Lung (tissue), 11 donors: ENCODE measurements at regions not wholly inside any gene's neighbourhood (a gene's known extent, or its start where the extent isn't known, plus 50 kb on each side); places are given as distances from the start of the nearest gene placed in this dataset.

Source experiments
- ATAC-seq: fragments of 200-7000 bp; cut with Tn5 transposase; one replicate; pipeline ENCODE4 v1.9.1; 2020; ENCODE audit warnings: moderate number of reproducible peaks; ENCODE audit not compliant: insufficient read depth, low FRiP score
- DNase-seq, 3 donors: peaks; one replicate each; pipeline ENCODE4 v3.0.0-alpha.2; 2013 to 2017
- H3K27ac ChIP-seq, 2 donors: one replicate each; pipeline ENCODE4 v1.5.1; 2013; ENCODE audit warnings: mild to moderate bottlenecking in 2 of 2, moderate library complexity in 2 of 2, control low read depth in 1 of 2, inconsistent platforms in 1 of 2, low read depth in 1 of 2, low read length in 1 of 2
- H3K27me3 ChIP-seq, 3 donors: one replicate each; pipeline ENCODE4 v1.5.1; 2013; ENCODE audit warnings: low read length in 2 of 3; ENCODE audit not compliant: control insufficient read depth in 3 of 3, insufficient read depth in 3 of 3
- H3K36me3 ChIP-seq, 4 donors: one replicate each; pipeline ENCODE4 v1.5.1; 2013; ENCODE audit warnings: low read length in 4 of 4, mild to moderate bottlenecking in 1 of 4, moderate library complexity in 1 of 4; ENCODE audit not compliant: control insufficient read depth in 4 of 4, insufficient read depth in 4 of 4
- H3K4me1 ChIP-seq, 5 donors: one replicate each; pipeline ENCODE4 v1.5.1; 2013; ENCODE audit warnings: low read length in 5 of 5, mild to moderate bottlenecking in 2 of 5, moderate library complexity in 1 of 5; ENCODE audit not compliant: control insufficient read depth in 5 of 5, insufficient read depth in 5 of 5
- H3K4me3 ChIP-seq: one replicate; pipeline ENCODE4 v1.5.1; 2013; ENCODE audit warnings: mild to moderate bottlenecking, control low read depth, moderate library complexity
- H3K9ac ChIP-seq, 2 donors: one replicate each; pipeline ENCODE4 v1.5.1; 2013; ENCODE audit warnings: low read length in 2 of 2, control low read depth in 1 of 2; ENCODE audit not compliant: insufficient read depth in 1 of 2
- H3K9me3 ChIP-seq, 4 donors: one replicate each; pipeline ENCODE4 v1.5.1; 2013; ENCODE audit warnings: low read length in 3 of 4, mild to moderate bottlenecking in 1 of 4, moderate library complexity in 1 of 4; ENCODE audit not compliant: control insufficient read depth in 4 of 4, insufficient read depth in 3 of 4
- WGBS, 2 donors: extraction: QIAGEN DNeasy Blood & Tissue Kit; methylation state at CpG; one replicate each; pipeline ENCODE4 v1.1.7; 2013; 5-methylcytosine and 5-hydroxymethylcytosine counted together
- TF ChIP-seq, protein P1 (sequence below): IDR thresholded peaks from 2 replicates; pipeline ENCODE4 v1.5.1; 2012; ENCODE audit warnings: mild to moderate bottlenecking; ENCODE audit errors: control extremely low read depth, extremely low read depth
- donor health status: control.
- donor health status: control.
- donor health status: Bipolar disorder and iron deficiency.
- donor health status: healthy.
- donor health status: DM: yes; HTN: yes; CAD: no.

DNA sequence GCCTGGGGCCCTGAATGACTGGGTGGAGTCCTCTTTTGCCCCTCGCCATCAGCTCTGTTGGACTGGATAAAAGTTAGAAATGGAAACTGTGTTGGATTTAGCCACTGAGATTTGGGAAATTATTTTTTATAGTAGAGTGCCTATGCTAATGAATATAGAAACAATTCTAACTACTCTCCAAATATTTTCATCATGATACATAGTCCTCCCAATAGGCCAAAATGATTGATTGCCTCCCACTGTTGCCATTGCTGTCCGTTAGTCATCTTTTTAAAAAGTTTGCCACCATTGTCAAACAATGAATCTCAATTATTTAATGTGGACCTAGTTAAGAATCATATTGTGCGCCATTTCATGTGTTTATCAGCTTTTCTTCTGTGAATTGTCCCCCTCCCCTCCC is 417.0 kb downstream of the GALR1 start:
- Histone ChIP-seq H3K4me3 (no peak overlapping the region), H3K27ac (no peak overlapping the region), H3K27me3 (no peaks in the 10 kb centered on the region), H3K9ac (no peak overlapping the region), H3K36me3 (no peaks in the 10 kb centered on the region), H3K4me1 (peaks cover 0 to 9% (median 0%) of the 10 kb centered on the region in 5 donors), H3K9me3 (peaks cover 0 to 4% (median 0%) of the 10 kb centered on the region in 4 donors)
- ATAC-seq = no peak
- WGBS, 2 donors = 84 to 90% methylated on average over 3 of the region's 3 CpGs
- TF ChIP-seq, protein P1, sequence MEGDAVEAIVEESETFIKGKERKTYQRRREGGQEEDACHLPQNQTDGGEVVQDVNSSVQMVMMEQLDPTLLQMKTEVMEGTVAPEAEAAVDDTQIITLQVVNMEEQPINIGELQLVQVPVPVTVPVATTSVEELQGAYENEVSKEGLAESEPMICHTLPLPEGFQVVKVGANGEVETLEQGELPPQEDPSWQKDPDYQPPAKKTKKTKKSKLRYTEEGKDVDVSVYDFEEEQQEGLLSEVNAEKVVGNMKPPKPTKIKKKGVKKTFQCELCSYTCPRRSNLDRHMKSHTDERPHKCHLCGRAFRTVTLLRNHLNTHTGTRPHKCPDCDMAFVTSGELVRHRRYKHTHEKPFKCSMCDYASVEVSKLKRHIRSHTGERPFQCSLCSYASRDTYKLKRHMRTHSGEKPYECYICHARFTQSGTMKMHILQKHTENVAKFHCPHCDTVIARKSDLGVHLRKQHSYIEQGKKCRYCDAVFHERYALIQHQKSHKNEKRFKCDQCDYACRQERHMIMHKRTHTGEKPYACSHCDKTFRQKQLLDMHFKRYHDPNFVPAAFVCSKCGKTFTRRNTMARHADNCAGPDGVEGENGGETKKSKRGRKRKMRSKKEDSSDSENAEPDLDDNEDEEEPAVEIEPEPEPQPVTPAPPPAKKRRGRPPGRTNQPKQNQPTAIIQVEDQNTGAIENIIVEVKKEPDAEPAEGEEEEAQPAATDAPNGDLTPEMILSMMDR = no peak
- DNase-seq = no peak

DNA sequence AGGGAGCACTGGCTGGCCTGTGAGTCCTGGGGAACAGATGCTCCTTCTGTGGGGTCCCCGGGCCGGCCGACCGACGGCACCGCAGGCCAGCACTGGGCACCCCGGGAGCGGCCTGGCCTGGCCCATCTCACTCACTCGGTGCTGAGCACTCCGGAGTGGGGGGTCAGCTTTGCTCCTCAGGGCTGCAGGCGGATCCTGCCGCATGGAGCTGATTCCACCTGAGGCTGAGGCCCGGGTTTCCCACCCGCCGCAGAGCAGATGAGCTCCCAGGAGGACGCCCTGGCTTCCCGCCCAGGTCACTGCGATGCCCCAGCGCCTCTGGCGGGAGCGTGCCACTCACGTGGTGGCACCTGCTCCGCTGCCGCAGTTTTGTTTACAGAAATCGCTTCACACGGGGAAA is 418.6 kb downstream of the GALR1 start:
- ATAC-seq (no peak), DNase-seq (no peak)
- H3K4me3 ChIP-seq = no peak overlapping the region
- H3K36me3 ChIP-seq = no peaks in the 10 kb centered on the region
- H3K9ac ChIP-seq = no peak overlapping the region
- no peak overlapping the region for H3K27ac ChIP-seq
- no peaks in the 10 kb centered on the region for H3K27me3 ChIP-seq
- H3K4me1 ChIP-seq = peaks cover 0 to 9% (median 0%) of the 10 kb centered on the region in 5 donors
- WGBS, 2 donors = 90 to 91% methylated on average over 26 of the region's 26 CpGs
- TF ChIP-seq, protein P1 = no peak
- peaks cover 0 to 4% (median 0%) of the 10 kb centered on the region in 4 donors for H3K9me3 ChIP-seq

DNA sequence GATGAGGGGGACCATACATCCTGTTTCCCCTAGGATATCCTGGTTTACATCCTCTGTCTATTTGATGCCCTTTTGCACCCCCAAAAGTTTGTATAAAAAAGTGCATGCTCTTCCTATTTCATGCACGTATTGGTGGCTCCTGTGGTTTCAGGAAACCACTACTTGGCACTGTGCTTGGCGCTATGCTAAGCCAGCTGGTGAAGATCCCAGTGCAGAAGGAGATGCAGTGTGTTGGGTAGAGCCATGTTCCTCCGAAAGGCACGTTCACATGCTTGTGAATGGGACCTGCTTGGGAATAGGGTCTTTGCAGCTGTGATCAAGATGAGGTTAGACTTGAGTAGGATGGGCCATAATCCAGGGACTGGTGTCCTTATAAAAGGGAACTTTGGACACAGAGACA is 419.7 kb downstream of the GALR1 start:
- no peaks in the 10 kb centered on the region for H3K27me3 ChIP-seq
- H3K27ac ChIP-seq = no peak overlapping the region
- H3K4me3 ChIP-seq = no peak overlapping the region
- H3K4me1 ChIP-seq = peaks cover 0 to 9% (median 0%) of the 10 kb centered on the region in 5 donors
- peaks cover 0 to 4% (median 0%) of the 10 kb centered on the region in 4 donors for H3K9me3 ChIP-seq
- ATAC-seq = no peak
- TF ChIP-seq, protein P1 = no peak
- no peaks in the 10 kb centered on the region for H3K36me3 ChIP-seq
- WGBS, 2 donors = 45 to 49% methylated on average over 4 of the region's 4 CpGs
- no peak overlapping the region for H3K9ac ChIP-seq
- peak in 2 of 3 donors; percentile 2 to 4 for DNase-seq
